Caco-2 (cell line): ENCODE measurements at regions not wholly inside any gene's neighbourhood (a gene's known extent, or its start where the extent isn't known, plus 50 kb on each side); places are given as distances from the start of the nearest gene placed in this dataset.

ENCODE experiments used
- BruUV-seq: library from RNA; stranded (reverse); fragments of 400-500 nt; replicated peaks from 2 replicates; lab custom pipeline; 2021; lab: Mats Ljungman, UMichigan
- CTCF ChIA-PET: fragments of 300-600 bp; sonication (Branson Sonifier 250); formaldehyde crosslinking; loops from one replicate; lab custom pipeline; 2022; ENCODE audit warnings: antibody characterized with exemption; lab: Charles Lee
- POLR2A ChIA-PET: fragments of 300-600 bp; sonication (Branson Sonifier 250); formaldehyde crosslinking; loops from one replicate; lab custom pipeline; 2022; ENCODE audit warnings: antibody characterized with exemption; lab: Charles Lee
- DNase-seq, 2 experiments: peaks; one replicate each; pipeline versions ENCODE4 v3.0.0 to v3.0.0-alpha.2; 2020 to 2022
- H3K27me3 ChIP-seq: replicated peaks from 2 replicates; pipeline ENCODE4 v1.6.0; 2011; ENCODE audit warnings: low read length; ENCODE audit not compliant: control insufficient read depth, insufficient read depth
- H3K36me3 ChIP-seq: 2 replicates; pipeline ENCODE4 v1.5.1; 2011; ENCODE audit warnings: low read length; ENCODE audit not compliant: control insufficient read depth, insufficient read depth
- H3K4me1 ChIP-seq: fragments of 250-450 bp; sonication (Bioruptor Pico); 2 replicates; pipeline ENCODE4 v1.5.1; 2020; ENCODE audit warnings: mild to moderate bottlenecking
- H3K4me3 ChIP-seq: 2 replicates; pipeline ENCODE4 v1.5.1; 2011; ENCODE audit warnings: low read depth, mild to moderate bottlenecking, control low read depth, low read length
- H3K9me3 ChIP-seq: fragments of 250-450 bp; sonication (Bioruptor Pico); 2 replicates; pipeline ENCODE4 v1.5.1; 2020; ENCODE audit warnings: mild to moderate bottlenecking, moderate library complexity
- H3K27ac Mint-ChIP-seq: one replicate; pipeline ENCODE4 v1.8.0; 2022; ENCODE audit warnings: mixed read lengths; ENCODE audit not compliant: unreplicated experiment
- H3K27me3 Mint-ChIP-seq: one replicate; pipeline ENCODE4 v1.8.0; 2022; ENCODE audit warnings: mixed read lengths; ENCODE audit not compliant: insufficient read depth, unreplicated experiment
- H3K36me3 Mint-ChIP-seq: one replicate; pipeline ENCODE4 v1.8.0; 2022; ENCODE audit warnings: mild to moderate bottlenecking, mixed read lengths; ENCODE audit not compliant: insufficient read depth, unreplicated experiment
- H3K4me1 Mint-ChIP-seq: one replicate; pipeline ENCODE4 v1.8.0; 2022; ENCODE audit warnings: low read depth, mixed read lengths; ENCODE audit not compliant: unreplicated experiment
- H3K4me3 Mint-ChIP-seq: one replicate; pipeline ENCODE4 v1.8.0; 2022; ENCODE audit warnings: mild to moderate bottlenecking, moderate library complexity, mixed read lengths; ENCODE audit not compliant: unreplicated experiment
- H3K9me3 Mint-ChIP-seq: one replicate; pipeline ENCODE4 v1.8.0; 2022; ENCODE audit warnings: mixed read lengths; ENCODE audit not compliant: unreplicated experiment
- CTCF ChIP-seq, 2 experiments: fragments of 200-600 bp in 1 of 2; IDR thresholded peaks; 1 replicate in 1 of 2; 2 replicates in 1 of 2; pipeline versions ENCODE4 v1.5.1 to v1.8.0; 2011 to 2022; ENCODE audit warnings: antibody characterized with exemption in 1 of 2, control low read depth in 1 of 2, inconsistent platforms in 1 of 2, low read depth in 1 of 2, low read length in 1 of 2, mild to moderate bottlenecking in 1 of 2, moderate library complexity in 1 of 2; ENCODE audit not compliant: insufficient read depth in 1 of 2, severe bottlenecking in 1 of 2, unreplicated experiment in 1 of 2
- intact Hi-C: fragments of 100-400 bp; cut with micrococcal nuclease; formaldehyde crosslinking; loops from one replicate; pipeline ENCODE4 v1.10.0; 2022; ENCODE audit not compliant: unreplicated experiment

DNA sequence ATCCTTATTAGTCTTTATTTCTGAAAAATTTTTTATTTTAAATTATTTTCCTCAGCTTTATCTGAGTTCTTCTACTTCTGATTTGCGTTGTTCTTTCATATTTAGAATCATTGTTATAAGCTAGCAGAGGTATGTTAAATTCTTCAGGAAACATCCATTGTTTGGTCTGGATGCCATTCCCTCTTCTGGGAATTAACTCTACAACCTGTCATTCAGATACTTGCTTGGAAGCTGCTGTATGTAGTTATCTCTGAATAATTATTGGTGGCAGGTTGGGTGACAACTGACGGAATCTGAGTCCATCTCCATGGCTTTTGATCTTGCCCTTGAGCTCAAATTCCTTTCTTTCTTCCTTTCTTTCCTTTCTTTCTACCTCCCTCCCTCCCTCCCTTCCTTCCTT is 61.9 kb downstream of the DDIT4L start:
- ChIA-PET CTCF (interaction anchor here (0.6 kb wide), 1 partner anchor 11 kb away, joined by 3 read pairs; no protein-coding TSS in a partner anchor), POLR2A (no interaction called here)
- no peak overlapping the region for H3K4me3 ChIP-seq
- Mint-ChIP-seq H3K4me1 (no peaks in the 10 kb centered on the region), H3K27ac (no peak overlapping the region), H3K27me3 (no peaks in the 10 kb centered on the region), H3K36me3 (no peaks in the 10 kb centered on the region), H3K4me3 (no peak overlapping the region), H3K9me3 (peaks cover 9% of the 10 kb centered on the region)
- H3K27me3 ChIP-seq, result no peaks in the 10 kb centered on the region
- no peak for TF ChIP-seq CTCF (IDR thresholded peaks at IDR 0.05; ENCODE audit: insufficient read depth in 1 of 2, low read depth in 1 of 2, low read length in 1 of 2, severe bottlenecking in 1 of 2, unreplicated experiment in 1 of 2)
- no TSS peak for BruUV-seq
- H3K4me1 ChIP-seq, result no peaks in the 10 kb centered on the region
- intact Hi-C loops, result no loop called here
- H3K36me3 ChIP-seq, result no peaks in the 10 kb centered on the region
- no peaks in the 10 kb centered on the region; the same call in 1 of the 2 replicates for H3K9me3 ChIP-seq
- no peak for DNase-seq

DNA sequence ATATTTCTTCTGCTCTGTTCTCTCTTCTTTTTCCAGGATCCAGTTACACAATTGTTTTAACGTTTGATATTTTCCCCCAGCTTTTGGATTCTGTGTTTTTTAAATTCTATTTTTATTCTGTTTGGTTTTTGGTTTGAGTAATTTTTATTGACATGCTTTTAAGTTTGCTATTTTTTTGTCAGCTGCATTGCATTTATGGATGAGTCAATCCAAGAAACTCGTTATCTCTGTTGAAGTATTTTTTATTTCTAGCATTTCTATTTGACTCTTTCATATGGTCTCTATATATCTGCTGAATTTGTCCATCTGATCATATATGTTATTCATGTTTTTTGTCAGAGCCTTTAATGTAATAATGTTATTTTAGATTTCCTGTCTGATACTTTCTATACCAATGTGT is 65.6 kb downstream of the DDIT4L start:
- Mint-ChIP-seq H3K4me3 (no peak overlapping the region), H3K36me3 (no peaks in the 10 kb centered on the region), H3K9me3 (peaks cover 9% of the 10 kb centered on the region), H3K4me1 (no peaks in the 10 kb centered on the region), H3K27me3 (no peaks in the 10 kb centered on the region), H3K27ac (no peak overlapping the region)
- H3K36me3 ChIP-seq, result no peaks in the 10 kb centered on the region
- H3K4me3 ChIP-seq, result no peak overlapping the region
- CTCF ChIA-PET, result no interaction called here
- intact Hi-C loops, result no loop called here
- H3K4me1 ChIP-seq, result no peaks in the 10 kb centered on the region
- H3K9me3 ChIP-seq, result no peaks in the 10 kb centered on the region; the same call in 1 of the 2 replicates
- POLR2A ChIA-PET, result no interaction called here
- no TSS peak for BruUV-seq
- no peaks in the 10 kb centered on the region for H3K27me3 ChIP-seq
- no peak for TF ChIP-seq CTCF (IDR thresholded peaks at IDR 0.05; ENCODE audit: insufficient read depth in 1 of 2, low read depth in 1 of 2, low read length in 1 of 2, severe bottlenecking in 1 of 2, unreplicated experiment in 1 of 2)
- no peak for DNase-seq

GRCh38 chr4:100118181-100118580 is 72.1 kb downstream of the DDIT4L start:
- intact Hi-C loops, result no loop called here
- no peak overlapping the region for H3K4me3 Mint-ChIP-seq
- H3K4me1 ChIP-seq, result no peaks in the 10 kb centered on the region
- H3K27me3 ChIP-seq, result no peaks in the 10 kb centered on the region
- no peaks in the 10 kb centered on the region for H3K36me3 Mint-ChIP-seq
- no TSS peak for BruUV-seq
- no peaks in the 10 kb centered on the region for H3K4me1 Mint-ChIP-seq
- H3K9me3 Mint-ChIP-seq, result peaks cover 8% of the 10 kb centered on the region
- TF ChIP-seq CTCF (IDR thresholded peaks at IDR 0.05; ENCODE audit: insufficient read depth in 1 of 2, low read depth in 1 of 2, low read length in 1 of 2, severe bottlenecking in 1 of 2, unreplicated experiment in 1 of 2), result no peak
- H3K9me3 ChIP-seq, result no peaks in the 10 kb centered on the region
- ChIA-PET CTCF (interaction anchor here (0.6 kb wide), 1 partner anchor 10 kb away, joined by 3 read pairs; no protein-coding TSS in a partner anchor), POLR2A (no interaction called here)
- H3K36me3 ChIP-seq, result no peaks in the 10 kb centered on the region
- H3K27me3 Mint-ChIP-seq, result no peaks in the 10 kb centered on the region
- no peak for DNase-seq
- no peak overlapping the region for H3K27ac Mint-ChIP-seq
- H3K4me3 ChIP-seq, result no peak overlapping the region
